ENCODE measurements at regions not wholly inside any gene's neighbourhood (a gene's known extent, or its start where the extent isn't known, plus 50 kb on each side); places are given as distances from the start of the nearest gene placed in this dataset.
"Not testable (repeated sequence)": the region's sequence is repeated elsewhere in the genome, so short reads cannot be mapped to it uniquely, and the experiment has no call there.

- no peak overlapping the region for H3K4me3 ChIP-seq (replicated peaks; ENCODE audit: low read depth, low read length)
- DNase-seq (ENCODE audit: extremely low read depth, low read depth): no peak
- no peak for TF ChIP-seq CTCF (IDR thresholded peaks at IDR 0.05; ENCODE audit: low read depth, low read length, missing control alignments)
These were observed 128.8 kb downstream of the KLF6 start for GRCh38 chr10:3656214-3656613.

DNA sequence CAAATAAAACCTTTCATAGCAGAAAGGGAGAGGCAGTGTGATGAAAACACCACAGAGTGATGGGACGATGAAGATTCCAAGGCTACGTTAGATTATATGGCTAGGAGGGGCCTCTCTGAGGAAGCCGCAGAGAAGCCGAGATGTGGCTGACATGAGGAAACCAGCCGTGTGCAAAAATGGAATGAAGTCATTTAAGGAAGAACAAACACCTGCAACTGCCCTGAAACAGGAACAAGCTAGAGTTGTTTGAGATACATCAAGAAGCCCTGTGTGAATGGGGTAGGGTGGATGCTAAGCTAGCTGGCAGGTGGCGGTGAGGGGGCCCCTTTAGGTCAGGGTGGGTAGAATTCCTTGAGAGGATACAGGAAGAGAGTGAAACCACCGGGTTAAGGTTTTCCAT is 129.5 kb downstream of the KLF6 start:
- no peak for DNase-seq (ENCODE audit: extremely low read depth, low read depth)
- TF ChIP-seq CTCF (IDR thresholded peaks at IDR 0.05; ENCODE audit: low read depth, low read length, missing control alignments): no peak
- no peak overlapping the region for H3K4me3 ChIP-seq (replicated peaks; ENCODE audit: low read depth, low read length)

DNA sequence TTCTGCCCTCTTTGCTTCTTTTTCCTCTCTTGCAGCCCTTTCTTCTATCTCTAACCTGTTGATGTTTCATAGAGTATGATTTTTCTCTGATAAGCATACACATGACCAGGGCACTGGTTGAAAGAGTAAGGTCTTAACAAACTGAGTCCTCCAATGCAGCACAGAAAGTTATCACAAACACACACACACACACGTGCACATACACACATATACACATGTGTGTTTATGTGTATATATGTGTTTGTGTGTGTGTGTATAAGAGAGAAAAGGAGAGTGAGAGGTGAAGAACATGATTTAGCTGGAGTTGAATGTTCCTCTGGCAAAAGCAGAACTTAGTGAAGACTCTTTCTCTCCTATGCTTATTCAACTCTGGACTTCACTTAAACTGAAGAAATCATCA is 130.0 kb downstream of the KLF6 start:
- no peak overlapping the region for H3K4me3 ChIP-seq (replicated peaks; ENCODE audit: low read depth, low read length)
- TF ChIP-seq CTCF (IDR thresholded peaks at IDR 0.05; ENCODE audit: low read depth, low read length, missing control alignments): no peak
- DNase-seq (ENCODE audit: extremely low read depth, low read depth): no peak

- no peak for TF ChIP-seq CTCF (IDR thresholded peaks at IDR 0.05; ENCODE audit: low read depth, low read length, missing control alignments)
- H3K4me3 ChIP-seq (replicated peaks; ENCODE audit: low read depth, low read length): no peak overlapping the region
- no peak for DNase-seq (ENCODE audit: extremely low read depth, low read depth)
These were observed 130.5 kb downstream of the KLF6 start for GRCh38 chr10:3654496-3654895.

DNA sequence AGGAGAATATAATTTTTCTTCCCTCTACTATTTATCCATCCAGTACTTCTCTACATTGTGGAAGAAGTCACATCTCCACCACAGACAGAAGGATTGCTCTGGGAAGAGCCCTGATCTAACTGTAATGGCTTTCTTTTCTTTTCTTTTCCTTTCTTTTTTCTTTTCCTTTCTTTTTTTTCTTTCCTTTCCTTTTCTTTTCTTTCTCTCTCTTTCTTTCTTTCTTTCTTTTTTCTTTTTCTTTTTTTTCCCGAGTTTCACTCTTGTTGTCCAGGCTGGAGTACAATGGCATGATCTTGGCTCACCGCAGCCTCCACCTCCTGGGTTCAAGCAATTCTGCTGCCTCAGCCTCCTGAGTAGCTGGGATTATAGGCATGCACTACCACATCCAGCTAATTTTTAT is 131.7 kb downstream of the KLF6 start:
- DNase-seq (ENCODE audit: extremely low read depth, low read depth); H3K4me3 ChIP-seq (replicated peaks; ENCODE audit: low read depth, low read length): not testable (repeated sequence)

DNA sequence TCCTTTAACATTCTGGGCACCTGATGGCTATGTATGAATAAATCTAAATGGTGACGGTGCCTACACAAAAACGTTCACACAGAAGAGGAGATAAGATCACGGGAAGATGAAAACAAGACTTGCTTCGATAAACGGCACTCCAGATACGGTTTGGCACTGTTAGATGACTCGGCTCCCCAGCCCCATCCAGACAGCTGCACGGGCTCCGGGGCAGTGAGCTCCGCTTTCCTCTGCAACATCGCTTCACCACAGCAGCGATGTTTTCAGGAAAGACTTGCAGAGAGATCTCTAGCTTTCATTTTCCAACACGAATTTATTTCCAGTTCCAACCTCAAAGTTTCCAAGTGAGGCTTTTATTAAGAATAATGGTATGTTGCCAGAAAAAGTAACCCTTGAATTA is 132.1 kb downstream of the KLF6 start:
- no peak for TF ChIP-seq CTCF (IDR thresholded peaks at IDR 0.05; ENCODE audit: low read depth, low read length, missing control alignments)
- no peak overlapping the region for H3K4me3 ChIP-seq (replicated peaks; ENCODE audit: low read depth, low read length)
- no peak for DNase-seq (ENCODE audit: extremely low read depth, low read depth)

- no peak overlapping the region for H3K4me3 ChIP-seq (replicated peaks; ENCODE audit: low read depth, low read length)
- no peak for DNase-seq (ENCODE audit: extremely low read depth, low read depth)
- no peak for TF ChIP-seq CTCF (IDR thresholded peaks at IDR 0.05; ENCODE audit: low read depth, low read length, missing control alignments)
These were observed 132.9 kb downstream of the KLF6 start for GRCh38 chr10:3651969-3652653.
